Neural cell (in vitro differentiated cells): ENCODE measurements at regions not wholly inside any gene's neighbourhood (a gene's known extent, or its start where the extent isn't known, plus 50 kb on each side); places are given as distances from the start of the nearest gene placed in this dataset.

Experiments used
- H2AFZ ChIP-seq: fragments of 200-600, 300-800 bp; sonication (generic), shearing (Covaris generic); 2 replicates; pipeline ENCODE4 v1.6.0; 2014; ENCODE audit warnings: low read depth, mild to moderate bottlenecking, antibody characterized with exemption, low read length, moderate library complexity
- H3F3A ChIP-seq: fragments of 200-600 bp; shearing (Covaris generic); 2 replicates; pipeline ENCODE4 v1.6.1; 2016; ENCODE audit warnings: mild to moderate bottlenecking, moderate library complexity, mixed read lengths, antibody characterized with exemption, low read length; ENCODE audit not compliant: insufficient read depth, poor library complexity, severe bottlenecking
- H3K27ac ChIP-seq: fragments of 200-600, 300-800 bp; sonication (generic), shearing (Covaris generic); 2 replicates; pipeline ENCODE4 v1.5.1; 2014; ENCODE audit warnings: mild to moderate bottlenecking, low read length, moderate library complexity
- H3K27me3 ChIP-seq: fragments of 300-800, 200-600 bp; sonication (generic), shearing (Covaris generic); 2 replicates; pipeline ENCODE4 v1.6.0; 2014; ENCODE audit warnings: mild to moderate bottlenecking, low read depth, low read length, moderate library complexity; ENCODE audit not compliant: insufficient read depth
- H3K36me3 ChIP-seq: fragments of 300-800, 200-600 bp; sonication (generic), shearing (Covaris generic); 2 replicates; pipeline ENCODE4 v1.5.1; 2014; ENCODE audit warnings: mild to moderate bottlenecking, antibody characterized with exemption, low read length, moderate library complexity; ENCODE audit not compliant: insufficient read depth
- H3K4me2 ChIP-seq: fragments of 300-800, 200-600 bp; sonication (generic), shearing (Covaris generic); 2 replicates; pipeline ENCODE4 v1.6.0; 2014; ENCODE audit warnings: mild to moderate bottlenecking, low read length
- H3K4me3 ChIP-seq: fragments of 300-800, 200-600 bp; sonication (generic), shearing (Covaris generic); 2 replicates; pipeline ENCODE4 v1.5.1; 2014; ENCODE audit warnings: mild to moderate bottlenecking, low read length, moderate library complexity
- H3K79me2 ChIP-seq: fragments of 200-600 bp; shearing (Covaris generic); replicated peaks from 2 replicates; pipeline ENCODE4 v1.6.0; 2014; ENCODE audit warnings: mild to moderate bottlenecking, low read length, moderate library complexity; ENCODE audit not compliant: insufficient read depth
- H3K9ac ChIP-seq: fragments of 300-800, 200-600 bp; sonication (generic), shearing (Covaris generic); 2 replicates; pipeline ENCODE4 v1.6.1; 2016; ENCODE audit warnings: mild to moderate bottlenecking, low read length, mixed read lengths
- H3K9me2 ChIP-seq: fragments of 200-600 bp; shearing (Covaris generic); 2 replicates; pipeline ENCODE4 v1.6.1; 2016; ENCODE audit warnings: mild to moderate bottlenecking, low read length, mixed read lengths; ENCODE audit not compliant: insufficient read depth
- H3K9me3 ChIP-seq: fragments of 200-600, 300-800 bp; sonication (generic), shearing (Covaris generic); 2 replicates; pipeline ENCODE4 v1.6.1; 2016; ENCODE audit warnings: mild to moderate bottlenecking, mixed run types, low read length, moderate library complexity, mixed read lengths
- H4K20me1 ChIP-seq: fragments of 200-600 bp; shearing (Covaris generic); 2 replicates; pipeline ENCODE4 v1.6.1; 2016; ENCODE audit warnings: mild to moderate bottlenecking, mixed run types; ENCODE audit not compliant: insufficient read depth
- CTCF ChIP-seq: fragments of 450-650 bp; IDR thresholded peaks from 2 replicates; pipeline ENCODE4 v1.5.1; 2014; ENCODE audit warnings: antibody characterized with exemption, mild to moderate bottlenecking, moderate library complexity; ENCODE audit not compliant: poor library complexity, severe bottlenecking
- EP300 ChIP-seq: fragments of 450-650 bp; conservative IDR thresholded peaks from 2 replicates; pipeline ENCODE4 v1.6.1; 2014; ENCODE audit warnings: antibody characterized with exemption, mild to moderate bottlenecking, moderate library complexity; ENCODE audit not compliant: poor library complexity, severe bottlenecking
- EZH2 ChIP-seq: fragments of 200-600, 300-800 bp; shearing (Covaris generic), sonication (generic); IDR thresholded peaks from 2 replicates; pipeline ENCODE4 v1.6.1; 2014; ENCODE audit warnings: antibody characterized with exemption, low read length, borderline replicate concordance, mild to moderate bottlenecking; ENCODE audit not compliant: insufficient read depth, poor library complexity, severe bottlenecking
- MXI1 ChIP-seq: fragments of 450-650 bp; conservative IDR thresholded peaks from 2 replicates; pipeline ENCODE4 v1.6.1; 2014; ENCODE audit warnings: antibody characterized with exemption, mild to moderate bottlenecking; ENCODE audit not compliant: poor library complexity, severe bottlenecking
- POLR2AphosphoS5 ChIP-seq: IDR thresholded peaks from 2 replicates; pipeline ENCODE4 v1.6.1; 2012
- RAD21 ChIP-seq: fragments of 450-650 bp; conservative IDR thresholded peaks from 2 replicates; pipeline ENCODE4 v1.6.1; 2014; ENCODE audit warnings: antibody characterized with exemption, mild to moderate bottlenecking, moderate library complexity
- REST ChIP-seq: IDR thresholded peaks from 2 replicates; pipeline ENCODE4 v1.6.1; 2012; ENCODE audit warnings: borderline replicate concordance
- SMC3 ChIP-seq: fragments of 450-650 bp; conservative IDR thresholded peaks from 2 replicates; pipeline ENCODE4 v1.6.1; 2014; ENCODE audit warnings: antibody characterized with exemption, mild to moderate bottlenecking, moderate library complexity; ENCODE audit not compliant: poor library complexity
- TAF1 ChIP-seq: IDR thresholded peaks from 2 replicates; pipeline ENCODE4 v1.6.1; 2012; ENCODE audit warnings: low read depth

DNA sequence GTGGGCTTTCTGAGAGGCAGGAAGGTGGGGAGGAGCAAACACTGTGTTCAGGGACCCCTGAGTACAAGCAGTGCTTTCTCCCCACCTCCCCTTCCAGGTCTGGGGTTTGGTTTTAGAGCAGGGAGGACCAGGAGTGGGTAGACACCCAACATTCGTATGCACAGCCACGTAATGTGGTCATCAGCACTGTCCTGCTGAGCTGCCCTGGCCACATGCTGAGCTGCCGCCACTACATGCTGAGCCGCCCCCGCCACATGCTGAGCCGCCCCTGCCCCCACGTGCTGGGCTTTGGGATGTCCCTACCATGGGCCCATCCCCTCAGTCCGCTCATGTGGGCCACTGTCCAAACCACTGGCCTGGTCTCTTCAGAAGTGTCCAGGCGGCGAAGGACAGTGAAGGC is 214.9 kb upstream of the CST7 start:
- H3K4me2 ChIP-seq, result no peak overlapping the region
- no peaks in the 10 kb centered on the region for H3K36me3 ChIP-seq
- no peak overlapping the region for H3K27ac ChIP-seq
- H4K20me1 ChIP-seq, result no peaks in the 10 kb centered on the region
- H3K27me3 ChIP-seq, result no peaks in the 10 kb centered on the region
- H3K4me3 ChIP-seq, result no peak overlapping the region
- H3K9ac ChIP-seq, result no peak overlapping the region
- H3K9me2 ChIP-seq, result no peaks in the 10 kb centered on the region
- TF ChIP-seq TAF1 (no peak), MXI1 (no peak), EZH2 (no peak), EP300 (no peak), SMC3 (no peak)
- no peak overlapping the region for H2AFZ ChIP-seq
- peaks cover 2% of the 10 kb centered on the region for H3K9me3 ChIP-seq
- H3F3A ChIP-seq, result no peaks in the 10 kb centered on the region
- no peaks in the 10 kb centered on the region for H3K79me2 ChIP-seq

- H3K9me3 ChIP-seq, result no peaks in the 10 kb centered on the region
- H3K4me3 ChIP-seq, result no peak overlapping the region
- no peak overlapping the region for H2AFZ ChIP-seq
- no peaks in the 10 kb centered on the region for H3K36me3 ChIP-seq
- no peak overlapping the region for H3K9ac ChIP-seq
- TF ChIP-seq TAF1, result no peak
- no peak for TF ChIP-seq POLR2AphosphoS5
- no peak for TF ChIP-seq REST
- TF ChIP-seq SMC3, result no peak
- no peak for TF ChIP-seq EZH2
- TF ChIP-seq MXI1, result no peak
- TF ChIP-seq CTCF, result no peak
- no peak for TF ChIP-seq EP300
- no peak for TF ChIP-seq RAD21
- no peak overlapping the region for H3K4me2 ChIP-seq
- no peaks in the 10 kb centered on the region for H4K20me1 ChIP-seq
- H3K27ac ChIP-seq, result no peak overlapping the region
- H3K9me2 ChIP-seq, result no peaks in the 10 kb centered on the region
- no peaks in the 10 kb centered on the region for H3F3A ChIP-seq
- H3K79me2 ChIP-seq, result no peaks in the 10 kb centered on the region
- H3K27me3 ChIP-seq, result no peaks in the 10 kb centered on the region
Observed at GRCh38 chr20:24735263-24735662, 213.8 kb upstream of the CST7 start.
